ENCODE measurements at regions not wholly inside any gene's neighbourhood (a gene's known extent, or its start where the extent isn't known, plus 50 kb on each side); places are given as distances from the start of the nearest gene placed in this dataset.

DNA sequence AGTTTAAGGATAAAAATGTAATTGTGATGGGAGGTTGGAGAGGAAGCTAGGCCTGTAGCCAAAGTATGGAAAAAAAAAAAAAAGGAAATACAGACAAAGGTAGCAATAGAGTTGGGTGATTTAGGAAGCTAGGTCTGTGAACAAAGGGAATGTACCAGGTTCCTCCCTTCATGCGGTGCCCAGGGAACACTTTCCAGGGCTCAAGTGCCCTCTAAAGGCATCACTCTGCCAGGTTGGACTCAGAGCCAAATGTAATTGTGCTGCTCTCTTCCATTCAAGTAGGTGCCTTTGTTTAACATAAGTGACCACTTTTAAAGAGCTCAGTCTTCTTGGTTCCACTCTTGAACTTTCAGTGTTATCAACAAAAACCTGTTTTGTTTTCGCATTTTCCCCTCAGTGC lies 159.7 kb upstream of the AHI1 start:
- TF ChIP-seq, protein P1, sequence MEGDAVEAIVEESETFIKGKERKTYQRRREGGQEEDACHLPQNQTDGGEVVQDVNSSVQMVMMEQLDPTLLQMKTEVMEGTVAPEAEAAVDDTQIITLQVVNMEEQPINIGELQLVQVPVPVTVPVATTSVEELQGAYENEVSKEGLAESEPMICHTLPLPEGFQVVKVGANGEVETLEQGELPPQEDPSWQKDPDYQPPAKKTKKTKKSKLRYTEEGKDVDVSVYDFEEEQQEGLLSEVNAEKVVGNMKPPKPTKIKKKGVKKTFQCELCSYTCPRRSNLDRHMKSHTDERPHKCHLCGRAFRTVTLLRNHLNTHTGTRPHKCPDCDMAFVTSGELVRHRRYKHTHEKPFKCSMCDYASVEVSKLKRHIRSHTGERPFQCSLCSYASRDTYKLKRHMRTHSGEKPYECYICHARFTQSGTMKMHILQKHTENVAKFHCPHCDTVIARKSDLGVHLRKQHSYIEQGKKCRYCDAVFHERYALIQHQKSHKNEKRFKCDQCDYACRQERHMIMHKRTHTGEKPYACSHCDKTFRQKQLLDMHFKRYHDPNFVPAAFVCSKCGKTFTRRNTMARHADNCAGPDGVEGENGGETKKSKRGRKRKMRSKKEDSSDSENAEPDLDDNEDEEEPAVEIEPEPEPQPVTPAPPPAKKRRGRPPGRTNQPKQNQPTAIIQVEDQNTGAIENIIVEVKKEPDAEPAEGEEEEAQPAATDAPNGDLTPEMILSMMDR (IDR thresholded peaks at IDR 0.05) = no peak
- no peak for TF ChIP-seq POLR2A (IDR thresholded peaks at IDR 0.05)
- TF ChIP-seq POLR2AphosphoS5 (IDR thresholded peaks at IDR 0.05) = no peak

All from breast epithelium (tissue), 3 donors.